B cell (primary cell): ENCODE measurements at regions not wholly inside any gene's neighbourhood (a gene's known extent, or its start where the extent isn't known, plus 50 kb on each side); places are given as distances from the start of the nearest gene placed in this dataset.

ENCODE experiments used
- CTCF ChIP-seq: fragments of 200-600 bp; IDR thresholded peaks from one replicate; pipeline ENCODE4 v1.8.0; 2022; ENCODE audit warnings: antibody characterized with exemption, mild to moderate bottlenecking
- EZH2 ChIP-seq: IDR thresholded peaks from 2 replicates; pipeline ENCODE4 v1.6.1; 2012; ENCODE audit warnings: borderline replicate concordance, low read depth, mild to moderate bottlenecking, moderate library complexity, low read length; ENCODE audit not compliant: insufficient read depth, poor library complexity, severe bottlenecking

- TF ChIP-seq CTCF (no peak), EZH2 (no peak)
Measured at GRCh38 chr5:155252717-155253116, 239.2 kb downstream of the KIF4B start.
